HCT116 (cell line): ENCODE measurements at regions not wholly inside any gene's neighbourhood (a gene's known extent, or its start where the extent isn't known, plus 50 kb on each side); places are given as distances from the start of the nearest gene placed in this dataset.

ENCODE experiments used
- CBX3 ChIP-seq: IDR thresholded peaks from 2 replicates; pipeline ENCODE4 v1.6.1; 2012; ENCODE audit warnings: low read depth
- CEBPB ChIP-seq: IDR thresholded peaks from 2 replicates; pipeline ENCODE4 v1.6.1; 2012; ENCODE audit warnings: low read depth
- CTCF ChIP-seq, 3 experiments: fragments of 200-600 bp in 1 of 3; sonication (generic) in 1 of 3; IDR thresholded peaks in 2 of 3; conservative IDR thresholded peaks in 1 of 3; 2 replicates each; pipeline ENCODE4 v1.5.1; 2012 to 2017; ENCODE audit warnings: low read depth in 2 of 3, low read length in 2 of 3, antibody characterized with exemption in 1 of 3, borderline replicate concordance in 1 of 3, control low read depth in 1 of 3, mild to moderate bottlenecking in 1 of 3, mixed read lengths in 1 of 3, mixed run types in 1 of 3, moderate library complexity in 1 of 3; ENCODE audit not compliant: insufficient read depth in 1 of 3
- EGR1 ChIP-seq: IDR thresholded peaks from 2 replicates; pipeline ENCODE4 v1.6.1; 2012; ENCODE audit warnings: low read depth
- EZH2 ChIP-seq: fragments of 200-600 bp; sonication (generic); IDR thresholded peaks from 2 replicates; pipeline ENCODE4 v1.6.1; 2017; ENCODE audit warnings: antibody characterized with exemption, mixed run types
- POLR2A ChIP-seq: IDR thresholded peaks from 2 replicates; pipeline ENCODE4 v1.7.0; 2011; ENCODE audit warnings: borderline replicate concordance; ENCODE audit not compliant: insufficient read depth, insufficient read length; ENCODE audit errors: extremely low read depth
- POLR2AphosphoS5 ChIP-seq: IDR thresholded peaks from 2 replicates; pipeline ENCODE4 v1.6.1; 2011; ENCODE audit warnings: mild to moderate bottlenecking, low read depth, low read length, moderate library complexity
- REST ChIP-seq: IDR thresholded peaks from 2 replicates; pipeline ENCODE4 v1.6.1; 2012; ENCODE audit warnings: low read depth
- ZBTB33 ChIP-seq: IDR thresholded peaks from 2 replicates; pipeline ENCODE4 v1.6.1; 2011; ENCODE audit warnings: mild to moderate bottlenecking, low read length, moderate library complexity; ENCODE audit not compliant: insufficient replicate concordance; ENCODE audit errors: extremely low read depth
- ZNF274 ChIP-seq: fragments of 200-500 bp; sonication (Bioruptor generic); IDR thresholded peaks from 2 replicates; pipeline ENCODE4 v1.6.1; 2014; ENCODE audit warnings: mild to moderate bottlenecking, low read depth, low read length, inconsistent platforms

GRCh38 chr2:223469270-223470046 lies 132.7 kb downstream of the SCG2 start:
- TF ChIP-seq EZH2: no peak
- no peak for TF ChIP-seq CEBPB
- TF ChIP-seq CTCF (IDR thresholded peaks at IDR 0.05 in 2 of 3, conservative IDR thresholded peaks at IDR 0.05 in 1 of 3; ENCODE audit: borderline replicate concordance in 1 of 3, insufficient read depth in 1 of 3, low read depth in 2 of 3, low read length in 2 of 3): no peak
- no peak for TF ChIP-seq ZNF274
- no peak for TF ChIP-seq POLR2AphosphoS5
- TF ChIP-seq REST: no peak
- TF ChIP-seq POLR2A: no peak
- no peak for TF ChIP-seq CBX3
- TF ChIP-seq ZBTB33: no peak
- TF ChIP-seq EGR1: no peak
